OCI-LY1 (cell line): ENCODE measurements at regions not wholly inside any gene's neighbourhood (a gene's known extent, or its start where the extent isn't known, plus 50 kb on each side); places are given as distances from the start of the nearest gene placed in this dataset.

Source experiments
- H2AFZ ChIP-seq: fragments of 200-600 bp; sonication (generic), shearing (Covaris generic); 2 replicates; pipeline ENCODE4 v1.6.0; 2014; ENCODE audit warnings: antibody characterized with exemption, mild to moderate bottlenecking, low read length
- H3F3A ChIP-seq: fragments of 200-600 bp; sonication (generic), shearing (Covaris generic); 2 replicates; pipeline ENCODE4 v1.6.0; 2014; ENCODE audit warnings: mild to moderate bottlenecking, antibody characterized with exemption, low read length, moderate library complexity; ENCODE audit not compliant: insufficient read depth
- H3K27ac ChIP-seq: fragments of 200-600 bp; sonication (generic); 2 replicates; pipeline ENCODE4 v1.5.1; 2014; ENCODE audit warnings: low read length, mixed run types, mild to moderate bottlenecking, low read depth; ENCODE audit not compliant: poor library complexity, severe bottlenecking
- H3K27me3 ChIP-seq: fragments of 200-600 bp; sonication (generic); 2 replicates; pipeline ENCODE4 v1.6.0; 2014; ENCODE audit warnings: antibody characterized with exemption, mild to moderate bottlenecking, low read length, moderate library complexity; ENCODE audit not compliant: insufficient read depth
- H3K36me3 ChIP-seq: fragments of 200-600 bp; sonication (generic); 2 replicates; pipeline ENCODE4 v1.6.1; 2014; ENCODE audit warnings: mild to moderate bottlenecking, antibody characterized with exemption, low read length, moderate library complexity, mixed read lengths; ENCODE audit not compliant: insufficient read depth
- H3K4me1 ChIP-seq: fragments of 200-600 bp; sonication (generic); 2 replicates; pipeline ENCODE4 v1.5.1; 2014; ENCODE audit warnings: mild to moderate bottlenecking, low read length, moderate library complexity; ENCODE audit not compliant: insufficient read depth, severe bottlenecking
- H3K4me2 ChIP-seq: fragments of 200-600 bp; sonication (generic), shearing (Covaris generic); 2 replicates; pipeline ENCODE4 v1.6.1; 2014; ENCODE audit warnings: low read length
- H3K4me3 ChIP-seq: fragments of 200-600 bp; sonication (generic); 2 replicates; pipeline ENCODE4 v1.5.1; 2014; ENCODE audit warnings: low read length, low read depth, mild to moderate bottlenecking, mixed read lengths; ENCODE audit not compliant: poor library complexity, severe bottlenecking
- H3K79me2 ChIP-seq: fragments of 200-600 bp; shearing (Covaris generic); 2 replicates; pipeline ENCODE4 v1.6.1; 2016; ENCODE audit warnings: mixed run types, low read length, mixed read lengths; ENCODE audit not compliant: insufficient read depth
- H3K9ac ChIP-seq: fragments of 200-600 bp; sonication (generic), shearing (Covaris generic); 2 replicates; pipeline ENCODE4 v1.6.1; 2014; ENCODE audit warnings: mild to moderate bottlenecking, low read length, mixed read lengths
- H3K9me2 ChIP-seq: fragments of 200-600 bp; sonication (generic), shearing (Covaris generic); 2 replicates; pipeline ENCODE4 v1.6.1; 2014; ENCODE audit warnings: low read depth, mild to moderate bottlenecking, low read length, mixed read lengths
- H3K9me3 ChIP-seq: fragments of 200-600 bp; shearing (Covaris generic); 2 replicates; pipeline ENCODE4 v1.6.1; 2014; ENCODE audit warnings: low read length, mixed read lengths
- H4K20me1 ChIP-seq: fragments of 200-600 bp; sonication (generic), shearing (Covaris generic); 2 replicates; pipeline ENCODE4 v1.6.0; 2016; ENCODE audit warnings: mild to moderate bottlenecking, low read length; ENCODE audit not compliant: insufficient read depth
- CTCF ChIP-seq: fragments of 200-600 bp; sonication (generic), shearing (Covaris generic); IDR thresholded peaks from 2 replicates; pipeline ENCODE4 v1.5.1; 2017; ENCODE audit warnings: mild to moderate bottlenecking, antibody characterized with exemption, low read length, moderate library complexity, mixed read lengths
- EZH2 ChIP-seq: fragments of 200-600 bp; sonication (generic), shearing (Covaris generic); IDR thresholded peaks from 2 replicates; pipeline ENCODE4 v1.8.0; 2017; ENCODE audit warnings: borderline replicate concordance, mixed run types, mild to moderate bottlenecking, antibody characterized with exemption, low read length, moderate library complexity, mixed read lengths

DNA sequence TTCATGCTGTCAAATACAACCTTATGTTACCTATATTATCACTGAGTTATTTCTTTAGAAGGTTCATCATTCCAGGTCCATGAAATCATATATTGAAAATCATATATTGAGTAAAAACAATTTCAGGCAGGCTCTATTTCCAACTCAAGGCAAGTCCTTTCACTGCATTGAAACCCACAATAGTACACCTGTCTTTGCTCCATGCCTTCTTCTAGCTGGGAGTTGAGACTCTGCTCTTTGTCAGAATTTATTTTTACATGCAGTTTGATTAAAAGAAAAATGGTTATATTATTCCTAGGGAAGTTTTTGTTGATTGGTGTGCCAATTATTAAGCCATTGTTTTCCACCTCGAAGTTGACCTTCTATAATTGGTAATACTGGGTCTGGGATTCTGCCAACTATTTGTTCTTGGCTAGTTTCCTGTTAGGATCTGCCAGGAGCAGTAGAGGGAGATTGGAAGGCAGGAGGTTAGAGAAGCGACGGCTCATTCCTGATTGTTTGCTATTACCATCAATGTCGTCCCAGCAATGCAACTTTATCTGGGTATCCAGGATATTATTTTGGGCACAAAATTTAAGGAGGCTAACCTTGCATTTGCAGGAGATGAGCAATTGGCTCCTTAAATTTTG, 79.5 kb upstream of the MIS18BP1 start:
- H3K9me2 ChIP-seq, result no peaks in the 10 kb centered on the region
- H3K9ac ChIP-seq, result no peak overlapping the region
- H3K4me3 ChIP-seq, result no peak overlapping the region
- no peaks in the 10 kb centered on the region for H3K36me3 ChIP-seq
- H3K27me3 ChIP-seq, result no peaks in the 10 kb centered on the region
- H4K20me1 ChIP-seq, result no peaks in the 10 kb centered on the region
- no peaks in the 10 kb centered on the region for H3F3A ChIP-seq
- H3K79me2 ChIP-seq, result no peaks in the 10 kb centered on the region
- H3K27ac ChIP-seq, result no peak overlapping the region
- no peak overlapping the region for H3K4me2 ChIP-seq
- H3K4me1 ChIP-seq, result no peaks in the 10 kb centered on the region
- no peaks in the 10 kb centered on the region for H3K9me3 ChIP-seq
- no peak overlapping the region for H2AFZ ChIP-seq
- TF ChIP-seq EZH2 (no peak), CTCF (no peak)

- H3K27ac ChIP-seq, result no peak overlapping the region
- H3K9me3 ChIP-seq, result no peaks in the 10 kb centered on the region
- no peaks in the 10 kb centered on the region for H4K20me1 ChIP-seq
- H3K4me1 ChIP-seq, result no peaks in the 10 kb centered on the region
- no peaks in the 10 kb centered on the region for H3K27me3 ChIP-seq
- no peaks in the 10 kb centered on the region for H3K9me2 ChIP-seq
- H3F3A ChIP-seq, result no peaks in the 10 kb centered on the region
- no peak overlapping the region for H3K9ac ChIP-seq
- no peak overlapping the region for H2AFZ ChIP-seq
- no peaks in the 10 kb centered on the region for H3K36me3 ChIP-seq
- H3K4me3 ChIP-seq, result no peak overlapping the region
- H3K4me2 ChIP-seq, result no peak overlapping the region
- TF ChIP-seq CTCF (no peak), EZH2 (no peak)
- no peaks in the 10 kb centered on the region for H3K79me2 ChIP-seq
These were observed 55.9 kb upstream of the MIS18BP1 start for GRCh38 chr14:45308745-45309397.
